Astrocyte (in vitro differentiated cells and primary cell): ENCODE measurements at regions not wholly inside any gene's neighbourhood (a gene's known extent, or its start where the extent isn't known, plus 50 kb on each side); places are given as distances from the start of the nearest gene placed in this dataset.

Source experiments
- DNase-seq: peaks from one replicate; pipeline ENCODE4 v3.0.0-alpha.2; 2010; ENCODE audit warnings: low read depth
- FAIRE-seq: peaks from 2 replicates; lab custom pipeline; 2011; peaks lifted over from hg19 to GRCh38; lab: Jason Lieb, UNC
- H2AFZ ChIP-seq: 2 replicates; pipeline ENCODE4 v1.6.0; 2012; ENCODE audit warnings: low read depth, low read length, inconsistent platforms
- H3K27ac ChIP-seq: 2 replicates; pipeline ENCODE4 v1.5.1; 2011; ENCODE audit warnings: low read depth, low read length, inconsistent platforms
- H3K27me3 ChIP-seq: 2 replicates; pipeline ENCODE4 v1.6.0; 2011; ENCODE audit warnings: low read length, inconsistent platforms; ENCODE audit not compliant: insufficient read depth
- H3K36me3 ChIP-seq: 2 replicates; pipeline ENCODE4 v1.5.1; 2011; ENCODE audit warnings: low read length, inconsistent platforms; ENCODE audit not compliant: insufficient read depth
- H3K4me1 ChIP-seq: 2 replicates; pipeline ENCODE4 v1.5.1; 2011; ENCODE audit warnings: low read length, inconsistent platforms; ENCODE audit not compliant: insufficient read depth
- H3K4me2 ChIP-seq: 2 replicates; pipeline ENCODE4 v1.6.0; 2012; ENCODE audit warnings: low read length, inconsistent platforms
- H3K4me3 ChIP-seq: 2 replicates; pipeline ENCODE4 v1.5.1; 2011; ENCODE audit warnings: low read depth, mild to moderate bottlenecking, low read length, inconsistent platforms; ENCODE audit not compliant: insufficient read depth
- H3K79me2 ChIP-seq: 2 replicates; pipeline ENCODE4 v1.6.0; 2012; ENCODE audit warnings: mild to moderate bottlenecking, low read length, inconsistent platforms; ENCODE audit not compliant: insufficient read depth
- H3K9ac ChIP-seq: 2 replicates; pipeline ENCODE4 v1.6.0; 2012; ENCODE audit warnings: mild to moderate bottlenecking, low read length, inconsistent platforms
- H3K9me3 ChIP-seq: 2 replicates; pipeline ENCODE4 v1.5.1; 2012; ENCODE audit warnings: low read depth, mild to moderate bottlenecking, low read length, inconsistent platforms; ENCODE audit not compliant: insufficient read depth
- H4K20me1 ChIP-seq: 2 replicates; pipeline ENCODE4 v1.6.0; 2012; ENCODE audit warnings: low read length, inconsistent platforms; ENCODE audit not compliant: insufficient read depth
- H3K27ac Mint-ChIP-seq: one replicate; pipeline ENCODE4 v1.8.0; 2021; ENCODE audit warnings: mild to moderate bottlenecking, mixed read lengths; ENCODE audit not compliant: unreplicated experiment
- H3K27me3 Mint-ChIP-seq: one replicate; pipeline ENCODE4 v1.8.0; 2021; ENCODE audit warnings: low read depth, mixed read lengths; ENCODE audit not compliant: unreplicated experiment
- H3K36me3 Mint-ChIP-seq: one replicate; pipeline ENCODE4 v1.8.0; 2021; ENCODE audit warnings: low read depth, mixed read lengths; ENCODE audit not compliant: unreplicated experiment
- H3K4me1 Mint-ChIP-seq: one replicate; pipeline ENCODE4 v1.8.0; 2021; ENCODE audit warnings: low read depth, mixed read lengths; ENCODE audit not compliant: unreplicated experiment
- H3K4me3 Mint-ChIP-seq: one replicate; pipeline ENCODE4 v1.8.0; 2021; ENCODE audit warnings: mild to moderate bottlenecking, moderate library complexity, mixed read lengths; ENCODE audit not compliant: unreplicated experiment
- H3K9me3 Mint-ChIP-seq: one replicate; pipeline ENCODE4 v1.8.0; 2021; ENCODE audit warnings: mild to moderate bottlenecking, mixed read lengths; ENCODE audit not compliant: unreplicated experiment
- CTCF ChIP-seq: IDR thresholded peaks from 2 replicates; pipeline ENCODE4 v1.5.1; 2011; ENCODE audit warnings: low read depth, mild to moderate bottlenecking, inconsistent platforms, low read length, moderate library complexity; ENCODE audit not compliant: insufficient read depth
- EZH2 ChIP-seq: IDR thresholded peaks from 2 replicates; pipeline ENCODE4 v1.6.1; 2012; ENCODE audit warnings: mild to moderate bottlenecking, low read length, inconsistent platforms; ENCODE audit not compliant: insufficient read depth

GRCh38 chr15:94815914-94816313 lies 584.6 kb downstream of the MCTP2 start:
- Histone ChIP-seq H3K4me1 (no peaks in the 10 kb centered on the region), H2AFZ (no peak overlapping the region), H3K4me2 (no peak overlapping the region), H3K4me3 (no peak overlapping the region), H3K27ac (no peak overlapping the region), H3K79me2 (no peaks in the 10 kb centered on the region), H3K36me3 (no peaks in the 10 kb centered on the region), H3K27me3 (no peaks in the 10 kb centered on the region), H3K9ac (no peak overlapping the region), H3K9me3 (peaks cover 3% of the 10 kb centered on the region), H4K20me1 (no peaks in the 10 kb centered on the region)
- no peak for FAIRE-seq
- H3K9me3 Mint-ChIP-seq: no peaks in the 10 kb centered on the region
- no peaks in the 10 kb centered on the region for H3K27me3 Mint-ChIP-seq
- H3K36me3 Mint-ChIP-seq: no peaks in the 10 kb centered on the region
- TF ChIP-seq CTCF: no peak
- no peak for TF ChIP-seq EZH2
- no peak for DNase-seq
- H3K4me1 Mint-ChIP-seq: no peaks in the 10 kb centered on the region
- H3K27ac Mint-ChIP-seq: no peak overlapping the region
- H3K4me3 Mint-ChIP-seq: no peak overlapping the region

GRCh38 chr15:94829887-94830884 lies 598.8 kb downstream of the MCTP2 start:
- H3K9me3 Mint-ChIP-seq: peaks cover 2% of the 10 kb centered on the region
- TF ChIP-seq EZH2 (no peak), CTCF (no peak)

GRCh38 chr15:94834000-94834399 lies 602.6 kb downstream of the MCTP2 start:
- Mint-ChIP-seq H3K4me3 (no peak overlapping the region), H3K4me1 (no peaks in the 10 kb centered on the region), H3K27me3 (no peaks in the 10 kb centered on the region), H3K9me3 (peaks cover 2% of the 10 kb centered on the region), H3K27ac (no peak overlapping the region), H3K36me3 (no peaks in the 10 kb centered on the region)
- no peak overlapping the region for H3K4me3 ChIP-seq
- H2AFZ ChIP-seq: no peak overlapping the region
- H3K4me2 ChIP-seq: no peak overlapping the region
- H3K9me3 ChIP-seq: no peaks in the 10 kb centered on the region
- DNase-seq (no peak), FAIRE-seq (no peak)
- H4K20me1 ChIP-seq: no peaks in the 10 kb centered on the region
- no peaks in the 10 kb centered on the region for H3K79me2 ChIP-seq
- H3K27me3 ChIP-seq: no peaks in the 10 kb centered on the region
- no peaks in the 10 kb centered on the region for H3K4me1 ChIP-seq
- no peak overlapping the region for H3K9ac ChIP-seq
- TF ChIP-seq CTCF (no peak), EZH2 (no peak)
- no peak overlapping the region for H3K27ac ChIP-seq
- H3K36me3 ChIP-seq: no peaks in the 10 kb centered on the region

More at GRCh38 chr15:94829887-94830884, 598.8 kb downstream of the MCTP2 start:
- Mint-ChIP-seq H3K27ac (no peak overlapping the region), H3K4me1 (no peaks in the 10 kb centered on the region), H3K27me3 (no peaks in the 10 kb centered on the region), H3K36me3 (no peaks in the 10 kb centered on the region), H3K4me3 (no peak overlapping the region)
- H3K27me3 ChIP-seq: no peaks in the 10 kb centered on the region
- DNase-seq (no peak), FAIRE-seq (no peak)
- no peak overlapping the region for H2AFZ ChIP-seq
- H3K4me1 ChIP-seq: no peaks in the 10 kb centered on the region
- H3K9ac ChIP-seq: no peak overlapping the region
- H3K79me2 ChIP-seq: no peaks in the 10 kb centered on the region
- no peak overlapping the region for H3K27ac ChIP-seq
- no peaks in the 10 kb centered on the region for H4K20me1 ChIP-seq
- H3K4me2 ChIP-seq: no peak overlapping the region
- H3K4me3 ChIP-seq: no peak overlapping the region
- no peaks in the 10 kb centered on the region for H3K9me3 ChIP-seq
- H3K36me3 ChIP-seq: no peaks in the 10 kb centered on the region
